Smooth muscle cell of the brain vasculature (primary cell): ENCODE measurements at regions not wholly inside any gene's neighbourhood (a gene's known extent, or its start where the extent isn't known, plus 50 kb on each side); places are given as distances from the start of the nearest gene placed in this dataset.
"Not testable (repeated sequence)": the region's sequence is repeated elsewhere in the genome, so short reads cannot be mapped to it uniquely, and the experiment has no call there.

Source experiments
- DNase-seq: peaks from one replicate; pipeline ENCODE4 v3.0.0-alpha.2; 2012; ENCODE audit warnings: low read depth, low spot score

GRCh38 chr1:87398641-87399040 is 70.0 kb downstream of the LMO4 start:
- no peak for DNase-seq

GRCh38 chr1:87399264-87399663 is 70.6 kb downstream of the LMO4 start:
- DNase-seq, result no peak

GRCh38 chr1:87399701-87400100 is 71.0 kb downstream of the LMO4 start:
- DNase-seq, result no peak

GRCh38 chr1:87400813-87401212 is 72.1 kb downstream of the LMO4 start:
- DNase-seq, result no peak

- DNase-seq, result no peak
These were observed 73.7 kb downstream of the LMO4 start for GRCh38 chr1:87402241-87403002.

GRCh38 chr1:87403061-87403820 is 74.6 kb downstream of the LMO4 start:
- DNase-seq, result no peak

- DNase-seq, result no peak
These were observed 75.6 kb downstream of the LMO4 start for GRCh38 chr1:87404296-87404695.

GRCh38 chr1:87408665-87409248 is 80.1 kb downstream of the LMO4 start:
- no peak for DNase-seq

- DNase-seq, result no peak
These were observed 82.2 kb downstream of the LMO4 start for GRCh38 chr1:87410776-87411480.

- not testable (repeated sequence) for DNase-seq
These were observed 85.2 kb downstream of the LMO4 start for GRCh38 chr1:87413846-87414245.

- DNase-seq, result no peak
These were observed 89.4 kb downstream of the LMO4 start for GRCh38 chr1:87418048-87418447.

- DNase-seq, result no peak
These were observed 93.1 kb downstream of the LMO4 start for GRCh38 chr1:87421809-87422208.

GRCh38 chr1:87424541-87424940 is 95.9 kb downstream of the LMO4 start:
- DNase-seq, result no peak

GRCh38 chr1:87426463-87427249 is 98.0 kb downstream of the LMO4 start:
- no peak for DNase-seq

- DNase-seq, result no peak
These were observed 99.7 kb downstream of the LMO4 start for GRCh38 chr1:87428367-87428766.

GRCh38 chr1:87428883-87429282 is 100.2 kb downstream of the LMO4 start:
- DNase-seq, result no peak

GRCh38 chr1:87432685-87433084 is 104.0 kb downstream of the LMO4 start:
- DNase-seq, result no peak

- not testable (repeated sequence) for DNase-seq
These were observed 104.4 kb downstream of the LMO4 start for GRCh38 chr1:87433101-87433500.

GRCh38 chr1:87435484-87435883 is 106.8 kb downstream of the LMO4 start:
- DNase-seq, result no peak

GRCh38 chr1:87436115-87436514 is 107.4 kb downstream of the LMO4 start:
- DNase-seq, result not testable (repeated sequence)

GRCh38 chr1:87436534-87436933 is 107.9 kb downstream of the LMO4 start:
- DNase-seq, result no peak
